NCI-H446 treated with DMSO at 0.1 percent for 48 hours (cell line): ENCODE measurements at regions not wholly inside any gene's neighbourhood (a gene's known extent, or its start where the extent isn't known, plus 50 kb on each side); places are given as distances from the start of the nearest gene placed in this dataset.

Experiments
- DNase-seq: peaks from one replicate; lab custom pipeline; 2025; lab: John Stamatoyannopoulos, UW

DNA sequence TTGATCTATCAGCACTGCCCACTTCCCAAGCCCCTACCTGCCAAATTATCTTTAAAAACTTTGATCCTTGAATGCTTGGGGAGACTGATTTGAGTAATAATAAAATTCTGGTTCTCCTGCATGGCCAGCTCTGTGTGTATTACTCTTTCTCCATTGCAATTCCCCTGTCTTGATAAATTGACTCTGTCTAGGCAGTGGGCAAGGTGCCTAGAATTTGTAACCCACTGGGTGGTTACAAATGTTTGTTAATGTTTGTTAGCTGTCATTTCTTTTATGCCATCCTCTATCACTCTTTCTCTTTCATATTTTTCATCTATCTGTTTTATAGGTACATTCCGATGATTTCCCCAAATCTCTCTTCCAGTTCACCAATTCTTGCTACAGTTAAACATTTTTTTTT lies 694.1 kb downstream of the TYW1 start:
- DNase-seq = no peak

DNA sequence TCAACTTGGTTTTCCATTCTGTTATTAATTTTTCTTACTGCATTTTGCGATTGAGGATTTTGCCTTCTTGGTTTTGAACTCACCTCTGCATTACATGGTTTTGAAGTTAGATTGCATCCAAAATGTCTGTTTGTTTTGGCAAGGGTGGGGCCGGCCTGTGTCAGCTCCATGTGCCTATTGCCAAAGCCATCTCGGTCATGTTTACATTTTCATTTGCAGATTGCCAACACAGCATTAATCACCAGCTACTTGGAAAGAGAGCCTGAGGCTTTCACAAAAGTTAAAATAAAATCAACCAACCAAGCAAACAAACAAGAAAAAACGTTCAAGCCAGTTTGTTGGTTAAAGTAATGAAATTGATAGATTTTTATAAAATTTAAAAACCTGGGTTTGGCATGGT lies 695.8 kb downstream of the TYW1 start:
- peak; percentile 56 for DNase-seq

DNA sequence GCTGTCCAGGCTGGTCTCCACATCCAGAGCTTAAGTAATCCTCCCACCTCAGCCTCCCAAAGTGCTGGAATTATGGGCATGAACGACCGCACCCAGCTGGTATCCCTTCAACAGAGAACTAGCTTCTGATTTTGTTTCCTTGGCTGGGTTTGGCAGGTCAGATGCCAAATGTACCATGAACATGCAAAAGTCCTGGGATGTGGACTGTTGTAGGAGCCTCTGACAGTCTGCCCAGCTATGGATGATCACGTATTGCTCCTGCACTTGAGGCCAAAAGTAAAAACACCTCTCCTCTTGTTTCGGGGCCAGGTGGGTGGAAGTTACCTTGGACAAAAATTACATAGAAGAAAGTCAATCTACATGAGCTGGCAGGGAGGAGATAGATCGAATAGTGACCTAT lies 699.5 kb downstream of the TYW1 start:
- DNase-seq = no peak

DNA sequence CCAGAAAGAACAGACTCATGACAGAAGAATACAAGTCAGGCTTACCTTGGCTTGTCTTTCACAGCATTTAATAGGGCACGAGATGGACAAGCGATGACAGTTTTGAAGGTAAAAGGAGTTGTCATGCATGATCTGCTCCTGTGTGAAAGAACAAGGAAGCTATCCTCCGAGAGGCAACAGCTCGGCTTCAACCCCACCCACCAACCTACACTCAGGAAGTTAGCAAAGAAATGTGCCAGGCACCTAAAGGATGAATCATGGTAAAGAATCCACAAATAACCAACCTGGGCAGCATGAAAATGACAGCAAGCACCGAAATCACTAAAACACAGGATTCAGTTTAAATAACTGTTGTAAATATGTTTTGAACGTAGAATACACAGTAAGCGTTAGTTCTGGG lies 700.2 kb downstream of the TYW1 start:
- DNase-seq = no peak

DNA sequence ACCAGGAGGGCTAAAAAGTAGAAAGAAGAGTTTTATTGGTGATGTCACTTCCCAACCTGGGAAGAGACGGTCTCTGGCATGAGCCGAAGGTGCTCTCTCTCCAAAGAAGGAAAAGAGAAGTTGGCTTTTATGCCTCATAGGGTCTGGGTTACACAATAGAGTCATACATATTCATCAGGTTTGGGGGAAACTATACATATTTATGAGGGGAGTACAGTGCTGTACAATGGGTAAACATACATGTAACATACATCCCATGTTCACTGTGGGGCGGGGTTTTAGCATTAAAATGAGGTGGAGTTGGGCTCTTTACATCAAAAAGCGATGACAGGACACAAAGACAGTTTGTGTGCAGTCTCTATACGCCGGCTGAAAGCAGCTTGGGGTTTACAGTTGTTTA lies 701.7 kb downstream of the TYW1 start:
- no peak for DNase-seq

DNA sequence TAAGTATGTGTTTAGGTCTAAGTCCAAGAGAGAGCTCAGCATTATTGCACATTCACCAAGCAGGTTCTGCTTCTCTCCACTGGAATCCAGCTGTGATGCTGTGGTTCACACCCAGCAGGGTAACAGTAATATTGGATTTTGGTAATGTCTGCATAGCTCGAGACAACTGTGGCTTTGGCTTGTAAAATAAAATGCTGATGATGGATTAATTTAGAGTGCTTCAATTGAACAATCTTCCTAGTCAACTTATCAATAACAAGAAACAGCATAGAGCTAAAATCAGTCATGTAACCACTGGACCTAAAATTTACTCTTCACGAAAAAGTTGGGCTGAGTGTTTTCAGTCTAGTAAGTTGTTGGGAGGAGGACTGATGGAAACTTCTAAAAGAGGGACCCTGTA lies 709.2 kb downstream of the TYW1 start:
- no peak for DNase-seq

DNA sequence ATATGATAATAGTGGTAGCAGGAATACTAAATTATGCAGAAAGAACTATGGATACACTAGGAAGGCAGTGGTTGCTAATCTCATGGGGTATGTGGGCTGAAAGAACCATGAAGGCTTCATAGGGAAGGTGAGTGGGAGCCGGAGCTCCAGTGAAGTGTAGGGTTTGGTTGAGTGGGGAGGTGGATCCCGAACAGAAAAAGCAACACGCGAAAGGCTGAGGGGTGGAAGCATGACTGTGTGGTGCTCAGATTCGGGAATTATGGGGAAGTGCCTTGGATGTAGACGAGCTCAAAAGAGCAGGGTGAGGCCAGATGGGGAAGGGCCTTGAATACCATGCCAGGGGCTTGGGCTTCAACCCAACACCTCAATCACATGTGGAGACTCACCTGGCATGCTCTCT lies 715.1 kb downstream of the TYW1 start:
- no peak for DNase-seq

DNA sequence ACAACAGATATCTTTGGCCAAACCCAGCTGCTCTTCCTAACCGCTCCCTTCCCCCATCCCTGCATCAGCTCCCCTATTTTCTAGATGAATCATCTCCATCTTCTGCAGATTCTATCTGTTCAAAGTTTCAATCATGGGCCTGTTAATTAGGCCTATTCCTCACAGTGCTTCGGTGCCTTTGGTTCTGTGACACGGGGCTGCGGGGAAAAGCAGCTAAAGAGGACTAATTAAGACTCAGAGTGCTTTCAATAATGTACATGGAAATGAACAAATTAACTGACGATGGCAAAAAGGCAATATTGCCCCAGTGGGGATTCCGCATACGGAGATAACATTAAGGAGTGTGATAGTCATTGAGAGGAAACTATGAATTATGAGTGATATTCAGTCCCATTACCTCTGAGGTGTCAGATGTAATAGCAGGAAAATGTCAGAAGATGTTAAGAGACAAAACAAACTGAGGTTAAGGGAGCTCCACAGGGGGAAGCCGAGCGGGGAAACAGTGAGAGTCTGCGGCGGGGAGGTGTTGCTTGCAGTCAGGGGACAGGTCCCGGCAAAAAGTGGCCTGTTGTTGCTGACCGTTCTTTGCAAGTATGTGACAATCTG lies 716.9 kb downstream of the TYW1 start:
- DNase-seq = no peak

DNA sequence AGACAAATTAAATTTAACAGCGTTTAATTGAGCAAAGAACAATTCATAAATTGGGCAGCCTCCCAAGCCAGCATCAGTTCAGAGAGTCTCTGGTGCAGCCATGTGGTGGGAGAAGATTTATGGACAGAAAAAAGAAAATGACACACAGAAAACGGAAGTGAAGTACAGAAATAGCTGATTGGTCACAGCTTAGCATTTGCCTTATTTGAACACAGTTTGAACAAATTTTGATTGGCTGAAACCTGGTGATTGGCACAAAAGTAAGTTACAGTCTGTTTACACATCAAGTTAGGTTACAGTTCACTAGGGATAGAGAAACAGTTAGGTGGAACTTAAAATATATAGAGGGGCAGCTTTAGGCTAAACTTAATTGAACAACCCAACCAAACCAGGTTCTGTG lies 720.1 kb downstream of the TYW1 start:
- no peak for DNase-seq

DNA sequence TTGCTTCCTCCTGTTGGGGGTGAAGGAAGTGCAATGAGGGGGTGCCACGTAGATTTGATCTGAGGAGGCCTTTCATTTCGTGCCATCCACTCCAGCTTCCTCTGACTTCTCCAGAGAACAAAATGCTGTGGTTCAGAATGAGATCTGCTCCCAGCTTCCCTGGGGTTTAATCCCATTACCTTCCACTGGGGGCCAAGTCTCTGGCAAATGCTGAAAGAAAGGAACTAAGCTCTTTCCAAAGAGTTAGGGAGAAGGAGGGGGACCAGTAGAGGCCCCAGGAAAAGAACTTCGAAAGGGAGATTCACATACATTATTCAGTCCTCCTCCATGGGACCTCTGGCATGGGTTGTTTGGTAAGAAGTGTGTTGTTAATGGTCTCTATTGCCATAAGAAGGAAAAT lies 727.0 kb downstream of the TYW1 start:
- DNase-seq = no peak

DNA sequence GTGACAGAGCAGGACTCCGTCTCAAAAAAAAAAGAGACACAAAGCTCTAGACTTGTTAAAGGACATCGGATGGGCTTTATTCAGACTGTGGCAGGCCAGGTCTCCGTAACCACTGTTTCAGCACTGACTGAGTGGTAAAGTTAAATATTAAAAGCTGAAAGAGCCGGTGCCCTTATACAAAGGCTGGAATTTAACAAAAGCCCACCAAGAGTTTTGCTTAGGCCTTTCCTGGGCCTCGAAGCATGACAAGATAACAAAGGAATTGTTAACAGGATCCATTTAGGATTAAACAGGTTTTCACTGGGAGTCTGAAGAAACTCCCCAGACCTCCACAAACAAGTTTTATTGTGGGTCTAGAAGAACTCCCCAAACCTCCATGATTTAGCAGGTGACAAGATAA lies 727.8 kb downstream of the TYW1 start:
- DNase-seq = no peak

DNA sequence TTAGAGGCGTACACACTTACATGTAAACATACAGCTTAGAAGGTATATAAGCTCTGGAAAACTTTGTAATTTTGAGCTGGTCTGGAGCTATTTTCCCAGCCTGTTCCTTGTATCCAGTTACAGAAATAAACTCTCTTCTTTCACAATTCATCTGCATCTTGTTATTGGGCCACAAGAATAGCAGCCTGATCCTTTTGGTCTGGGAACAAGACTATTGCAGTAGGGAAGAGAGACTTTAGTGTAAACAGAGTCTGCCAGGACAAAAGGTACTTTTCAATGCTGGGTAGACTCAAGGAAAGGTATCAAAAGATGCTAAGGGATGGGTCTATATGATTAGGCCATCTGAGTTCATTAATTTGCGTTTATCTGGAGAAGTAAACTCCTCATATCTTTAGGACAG lies 728.3 kb downstream of the TYW1 start:
- DNase-seq = no peak

DNA sequence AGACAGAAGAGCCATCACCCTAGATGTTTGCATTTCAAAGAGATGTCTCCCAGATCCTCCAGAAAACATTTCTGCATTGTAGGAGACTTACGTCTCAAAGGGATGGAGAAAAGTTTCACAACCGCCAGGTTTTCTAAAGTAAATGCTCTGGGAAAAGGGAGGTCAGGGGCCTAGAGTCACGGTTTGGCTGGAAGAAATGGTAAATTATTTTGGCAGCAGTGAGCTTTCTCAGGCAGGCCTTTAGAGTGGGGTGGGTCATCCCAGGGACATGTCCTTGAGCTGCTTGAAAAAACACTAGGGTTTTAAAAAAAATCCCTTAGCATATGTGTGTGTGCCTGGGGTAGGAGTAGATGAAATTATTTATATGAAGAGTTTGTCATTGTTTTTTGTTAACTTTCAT lies 728.8 kb downstream of the TYW1 start:
- DNase-seq = no peak

DNA sequence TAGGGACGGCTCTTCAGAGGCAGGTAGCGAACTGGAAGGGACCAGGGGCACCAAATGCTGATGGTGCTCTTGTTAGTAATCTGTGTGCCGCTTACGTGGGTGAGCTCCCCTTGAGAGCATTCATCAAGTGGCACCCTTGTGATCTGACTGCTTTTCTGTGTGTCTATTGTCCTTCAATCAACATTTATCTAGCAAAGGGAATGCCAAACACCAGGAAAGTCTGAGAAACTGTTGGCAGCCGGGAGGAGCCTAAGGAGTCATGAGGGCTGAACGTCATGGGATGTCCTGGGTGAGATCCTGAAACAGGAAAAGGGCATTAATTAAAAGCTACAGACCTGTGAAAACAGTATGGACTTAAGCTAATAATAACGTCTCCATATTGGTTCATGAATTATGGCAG lies 733.1 kb downstream of the TYW1 start:
- no peak for DNase-seq

DNA sequence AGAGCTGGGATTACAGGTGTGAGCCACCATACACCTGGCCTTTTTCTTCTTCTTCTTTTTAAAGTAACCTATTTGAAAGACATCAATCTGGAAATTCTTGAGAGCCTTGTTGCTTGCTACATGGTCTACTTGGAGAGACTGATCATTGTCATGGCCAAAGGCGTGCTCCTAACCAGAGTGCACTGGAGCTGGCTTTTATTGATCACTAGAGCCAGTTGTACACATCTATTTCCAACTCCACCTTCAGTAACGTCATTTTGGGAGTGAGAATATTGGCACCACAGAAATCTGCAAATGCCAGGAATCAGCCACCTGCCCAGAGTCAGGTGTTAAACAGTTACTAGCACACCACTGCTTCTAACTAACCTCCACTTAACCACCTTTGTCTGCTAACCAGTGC lies 735.1 kb downstream of the TYW1 start:
- DNase-seq = no peak

DNA sequence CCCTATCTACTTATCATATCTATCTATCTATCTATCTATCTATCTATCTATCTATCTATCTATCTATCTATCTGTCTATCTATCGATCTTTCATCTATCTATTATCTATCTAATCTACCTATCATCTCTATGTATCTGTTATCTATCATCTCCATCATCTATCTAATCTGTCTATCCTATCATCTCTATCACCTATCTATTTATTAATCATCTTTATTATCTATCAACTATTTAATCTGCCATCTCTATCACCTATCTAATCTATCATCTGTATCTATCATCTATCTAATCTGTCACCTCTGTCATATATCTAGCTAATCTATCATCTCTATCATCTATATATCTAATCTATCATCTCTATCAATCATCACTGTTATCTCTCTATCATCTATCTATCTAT lies 736.3 kb downstream of the TYW1 start:
- no peak for DNase-seq

DNA sequence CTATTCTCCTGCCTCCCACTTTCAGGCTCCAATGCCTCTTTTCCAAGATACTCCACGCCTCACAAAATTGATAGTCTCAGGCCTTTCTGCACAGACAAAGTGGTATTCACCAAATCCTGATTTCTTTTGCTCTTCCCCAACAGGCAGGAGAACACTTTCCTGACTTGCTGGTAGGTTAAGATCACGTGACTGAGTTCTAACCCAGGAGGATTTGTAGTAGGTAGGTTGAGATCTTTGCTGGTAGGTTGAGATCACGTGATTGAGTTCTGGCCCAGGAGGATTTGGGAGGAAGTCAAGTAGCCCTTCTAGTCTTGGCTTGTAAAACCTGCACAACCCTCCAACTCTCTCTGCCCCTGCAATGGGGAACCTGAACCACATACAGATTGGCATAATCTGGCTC lies 741.5 kb downstream of the TYW1 start:
- DNase-seq = no peak

DNA sequence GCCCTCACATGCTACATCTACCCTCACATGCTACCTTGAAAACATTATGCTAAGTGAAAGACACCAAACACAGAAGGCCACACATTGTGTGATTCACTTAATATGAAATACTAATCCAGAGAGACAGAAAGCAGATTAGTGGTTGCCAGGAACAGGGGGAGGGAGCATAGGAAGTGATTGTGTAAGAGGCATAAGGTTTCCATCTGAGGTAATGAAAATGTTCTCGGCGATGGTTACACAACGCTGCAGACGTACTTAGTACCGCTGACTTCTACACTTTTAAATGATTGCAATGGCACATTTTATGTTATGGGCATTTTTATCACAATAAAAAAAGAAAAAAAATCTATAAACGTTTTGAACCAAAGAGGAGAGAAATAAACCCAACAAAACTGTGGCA lies 742.3 kb downstream of the TYW1 start:
- no peak for DNase-seq

DNA sequence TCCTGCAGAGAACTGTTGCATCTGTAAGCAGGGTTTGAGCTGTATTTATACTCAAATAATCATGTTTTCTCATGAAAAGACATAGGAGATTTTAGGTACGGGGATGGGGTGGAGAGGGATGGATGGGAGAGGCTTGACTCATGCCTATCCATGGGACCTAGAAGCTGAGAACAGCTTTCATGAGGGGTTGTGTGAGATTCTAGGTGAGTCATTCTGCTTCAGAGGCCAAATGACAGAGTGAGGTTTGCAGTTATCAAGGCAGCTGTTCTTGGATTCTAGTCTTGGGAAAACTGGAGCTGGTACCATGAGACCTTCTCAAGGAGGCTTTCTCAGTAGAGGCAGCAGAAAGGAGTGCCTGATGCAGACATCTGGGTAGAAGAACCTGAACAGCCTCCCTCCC lies 746.9 kb downstream of the TYW1 start:
- DNase-seq = no peak

DNA sequence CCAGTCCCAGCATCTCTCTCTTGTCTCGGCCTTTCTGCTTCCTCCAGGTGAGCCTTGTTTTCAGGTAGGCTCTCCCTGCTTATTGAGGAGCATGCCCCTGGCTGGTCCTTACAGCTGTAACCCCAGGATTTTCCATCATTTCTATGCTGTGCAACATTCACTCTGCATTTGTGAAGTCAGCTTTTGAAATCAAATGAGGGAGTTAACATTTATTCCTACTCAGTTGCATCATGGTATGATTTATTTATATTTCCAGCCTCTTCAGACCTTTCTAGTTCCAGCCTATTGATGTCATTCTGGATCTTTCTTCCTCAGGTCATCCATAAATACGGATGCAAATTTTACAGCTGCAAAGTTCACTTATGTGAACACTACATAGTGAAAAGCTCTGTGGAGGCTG lies 755.6 kb downstream of the TYW1 start:
- no peak for DNase-seq

DNA sequence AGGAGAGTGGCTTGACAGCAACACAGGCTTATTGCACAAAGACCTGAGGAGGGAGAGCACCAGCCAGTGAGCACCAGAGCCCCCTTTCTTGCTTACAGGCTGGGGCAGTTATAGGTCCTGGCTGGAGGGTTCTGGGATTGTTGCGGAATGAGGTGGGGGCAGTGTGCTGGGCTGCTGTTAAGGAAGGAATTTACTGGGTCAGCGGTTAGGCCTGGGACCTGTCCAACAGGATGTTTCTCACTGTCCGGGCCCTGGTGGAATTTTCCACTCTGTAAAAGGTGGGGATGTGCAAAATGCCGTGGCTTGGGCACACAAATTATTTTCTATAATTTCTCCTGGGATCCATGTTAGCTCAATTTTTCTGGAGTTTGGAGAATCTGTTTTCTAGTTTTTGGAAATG lies 757.3 kb downstream of the TYW1 start:
- DNase-seq = no peak

DNA sequence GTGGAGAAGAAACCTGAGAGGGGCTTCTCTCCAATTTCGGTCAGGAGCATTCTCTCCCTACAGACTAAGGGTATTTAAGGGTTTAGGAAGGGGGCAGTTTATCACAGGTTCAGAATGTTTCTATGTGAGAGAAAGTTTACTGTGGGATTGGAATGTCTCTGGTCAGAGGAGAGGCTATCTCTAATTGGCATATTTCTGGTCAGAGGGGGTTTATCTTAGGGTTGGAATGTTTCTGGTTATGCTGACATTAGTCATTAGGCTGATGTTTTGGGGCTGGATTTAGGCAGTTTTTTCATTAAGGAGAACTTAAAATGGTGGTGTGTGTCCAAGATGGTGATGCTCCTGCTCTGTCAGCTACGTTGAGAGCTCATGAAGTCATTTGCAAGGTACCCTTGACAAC lies 758.0 kb downstream of the TYW1 start:
- DNase-seq = no peak

DNA sequence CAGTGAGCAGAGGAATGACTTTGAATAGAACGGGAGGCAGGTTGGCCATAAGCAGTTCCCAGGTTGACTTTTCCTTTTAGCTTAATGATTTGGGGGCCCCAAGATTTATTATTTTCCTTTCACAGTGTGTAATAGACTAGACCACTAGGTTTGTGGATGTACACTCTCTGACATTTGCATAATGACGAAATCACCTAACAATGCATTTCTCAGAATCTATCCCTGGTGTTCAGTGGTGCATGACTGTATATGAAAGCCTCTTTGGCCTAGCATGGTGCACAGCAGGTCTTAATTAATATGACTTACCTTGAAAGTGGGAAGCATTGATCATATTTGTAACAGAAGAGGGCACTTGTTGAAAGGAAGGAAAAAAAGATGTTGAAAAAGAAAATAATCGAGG lies 761.9 kb downstream of the TYW1 start:
- DNase-seq = no peak

DNA sequence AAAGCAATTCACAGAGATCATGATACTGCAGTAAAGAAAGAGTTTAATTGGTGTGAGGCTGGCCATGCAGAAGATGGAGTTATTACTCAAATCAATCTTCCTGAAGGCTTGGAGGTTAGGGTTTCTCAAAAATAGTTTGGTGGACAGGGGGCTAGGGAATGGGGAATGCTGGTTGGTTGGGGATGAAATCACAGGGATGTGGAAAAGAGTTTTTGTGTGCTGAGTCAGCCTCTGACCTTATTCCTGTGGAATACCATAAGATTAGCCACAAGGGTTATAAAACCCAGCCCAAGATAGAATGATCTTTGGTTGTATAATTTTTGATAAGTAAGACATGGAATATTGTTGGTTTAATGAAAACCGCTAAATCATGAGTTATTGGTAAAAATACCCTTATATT lies 764.3 kb downstream of the TYW1 start:
- DNase-seq = no peak

DNA sequence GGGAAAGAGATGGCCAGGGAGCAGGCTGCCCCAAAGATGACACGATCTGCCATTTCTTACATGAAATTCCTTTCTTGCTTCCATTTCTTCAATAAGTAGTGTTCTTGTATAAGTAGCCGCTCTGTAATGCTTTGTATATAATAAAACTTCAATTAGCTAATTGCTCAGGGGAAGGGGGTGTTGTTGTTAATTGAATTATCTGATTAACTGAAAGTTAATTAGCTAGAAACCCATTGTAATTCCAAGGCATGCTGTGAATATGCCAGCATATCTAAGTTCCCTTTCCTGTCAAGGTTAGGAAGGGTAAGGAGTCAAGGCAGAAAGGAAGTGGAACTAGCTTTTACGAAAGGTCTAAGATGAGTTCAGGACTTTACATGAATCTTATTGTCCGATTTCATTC lies 765.9 kb downstream of the TYW1 start:
- DNase-seq = no peak
